Neural progenitor cell (in vitro differentiated cells): ENCODE measurements at regions not wholly inside any gene's neighbourhood (a gene's known extent, or its start where the extent isn't known, plus 50 kb on each side); places are given as distances from the start of the nearest gene placed in this dataset.

Source experiments
- CTCF ChIP-seq: fragments of 200-600 bp; sonication (generic); IDR thresholded peaks from 2 replicates; pipeline ENCODE4 v1.5.1; 2017; ENCODE audit warnings: antibody characterized with exemption, mild to moderate bottlenecking
- EZH2 ChIP-seq: fragments of 200-600 bp; sonication (generic); IDR thresholded peaks from 2 replicates; pipeline ENCODE4 v1.6.1; 2017; ENCODE audit warnings: antibody characterized with exemption, mild to moderate bottlenecking, moderate library complexity
- EZH2phosphoT487 ChIP-seq: fragments of 200-600 bp; sonication (generic); IDR thresholded peaks from 2 replicates; pipeline ENCODE4 v1.6.1; 2017; ENCODE audit warnings: antibody characterized with exemption

- no peak for TF ChIP-seq CTCF
- TF ChIP-seq EZH2, result no peak
- TF ChIP-seq EZH2phosphoT487, result no peak
Observed at GRCh38 chr6:164753517-164753916, 555.9 kb downstream of the C6orf118 start.
